ENCODE measurements at regions not wholly inside any gene's neighbourhood (a gene's known extent, or its start where the extent isn't known, plus 50 kb on each side); places are given as distances from the start of the nearest gene placed in this dataset.

GRCh38 chr13:63304497-63304896, 1888.8 kb upstream of the PCDH20 start:
- Histone ChIP-seq H3K4me3 (ENCODE audit: insufficient read depth, low read depth, low read length) (no peak overlapping the region), H4K5ac (ENCODE audit: low read depth, low read length) (no peak overlapping the region), H3K9me3 (ENCODE audit: control insufficient read depth, insufficient read depth, low read length) (no peaks in the 10 kb centered on the region), H2AK9ac (replicated peaks; ENCODE audit: low read depth, low read length, poor library complexity) (no peak overlapping the region), H2BK5ac (ENCODE audit: low read depth, low read length, poor library complexity, severe bottlenecking) (no peak overlapping the region), H2BK15ac (ENCODE audit: low read depth, low read length) (no peak overlapping the region), H4K20me1 (ENCODE audit: insufficient read depth, low read length) (no peaks in the 10 kb centered on the region), H4K91ac (ENCODE audit: insufficient read depth, low read depth, low read length) (no peak overlapping the region), H2AK5ac (ENCODE audit: low read depth, low read length) (no peak overlapping the region), H3K36me3 (ENCODE audit: control insufficient read depth, insufficient read depth, low read length) (no peaks in the 10 kb centered on the region), H3K18ac (ENCODE audit: low read depth, low read length) (no peak overlapping the region), H3K4me2 (ENCODE audit: low read depth, low read length) (no peak overlapping the region), H3K23ac (ENCODE audit: low read depth, low read length) (no peak overlapping the region), H3K4ac (ENCODE audit: low read depth, low read length) (no peak overlapping the region), H2BK120ac (ENCODE audit: low read depth, low read length) (no peak overlapping the region), H2AFZ (replicated peaks; ENCODE audit: low read length, poor library complexity) (no peak overlapping the region), H4K8ac (ENCODE audit: low read depth in 2 of 2, low read length in 2 of 2) (no peak overlapping the region), H2BK20ac (ENCODE audit: low read depth, low read length) (no peak overlapping the region), H3K56ac (ENCODE audit: extremely low read depth, insufficient read depth, low read length) (no peak overlapping the region), H3K9me1 (ENCODE audit: insufficient read depth, low read length) (no peaks in the 10 kb centered on the region), H3K14ac (replicated peaks; ENCODE audit: low read depth, low read length) (no peak overlapping the region), H3K9ac (ENCODE audit: low read depth, low read length) (no peak overlapping the region), H3K4me1 (ENCODE audit: control insufficient read depth, insufficient read depth, low read length) (no peaks in the 10 kb centered on the region; the same call in 1 of the 2 replicates), H3K27me3 (ENCODE audit: control insufficient read depth, insufficient read depth, low read length) (no peaks in the 10 kb centered on the region), H3K27ac (ENCODE audit: insufficient read depth, low read length) (no peak overlapping the region), H3K79me1 (ENCODE audit: low read depth in 1 of 2, low read length in 2 of 2) (no peaks in the 10 kb centered on the region)
- DNase-seq (no peak), ATAC-seq (ENCODE audit: low read depth) (no peak)
- TF ChIP-seq MAFK (IDR thresholded peaks at IDR 0.05; ENCODE audit: low read depth, low read length) (no peak), CEBPB (IDR thresholded peaks at IDR 0.05; ENCODE audit: low read depth, low read length) (peak; percentile 48)
- in situ Hi-C loops (cut with MboI; ENCODE audit: low sequenced_read_pairs), result no loop called here
- CTCF ChIA-PET, result no interaction called here
- dilution Hi-C loops (cut with HindIII; ENCODE audit: low sequenced_read_pairs, unreplicated experiment), result no loop called here
- POLR2A ChIA-PET (ENCODE audit: unreplicated experiment), result no interaction called here
- no CpG with 5 or more reads among the region's 4 CpGs for WGBS, 2 experiments (ENCODE audit: extremely low coverage in 2 of 2, insufficient read length in 1 of 2)
- BruUV-seq (replicated peaks), result no TSS peak
- intact Hi-C loops (cut with micrococcal nuclease), result no loop called here
